ENCODE measurements at regions not wholly inside any gene's neighbourhood (a gene's known extent, or its start where the extent isn't known, plus 50 kb on each side); places are given as distances from the start of the nearest gene placed in this dataset.

GRCh38 chr1:221165839-221166500 lies 286.7 kb downstream of the HLX start:
- POLR2A ChIA-PET: interaction anchor here (1.0 to 2.7 kb wide), 3 partner anchors 9 to 13 kb away, joined by 4 to 10 read pairs (median 5); no protein-coding TSS in a partner anchor
- Histone ChIP-seq H3K36me3 (ENCODE audit: insufficient read depth, low read length) (no peaks in the 10 kb centered on the region), H3K79me2 (ENCODE audit: insufficient read depth, low read depth, low read length) (no peaks in the 10 kb centered on the region), H3K27ac (ENCODE audit: low read depth, low read length, poor library complexity, severe bottlenecking) (no peak overlapping the region), H3K9me2 (ENCODE audit: insufficient read depth, low read length) (no peaks in the 10 kb centered on the region), H3K9me3 (ENCODE audit: low read length) (no peaks in the 10 kb centered on the region), H3K4me2 (ENCODE audit: low read length) (no peak overlapping the region), H3K4me1 (ENCODE audit: insufficient read depth, low read length, poor library complexity, severe bottlenecking) (no peaks in the 10 kb centered on the region), H3K4me3 (ENCODE audit: low read depth, low read length, poor library complexity, severe bottlenecking) (no peak overlapping the region), H4K20me1 (ENCODE audit: insufficient read depth, low read length) (no peaks in the 10 kb centered on the region), H2AFZ (ENCODE audit: low read length) (no peak overlapping the region)
- intact Hi-C loops (cut with micrococcal nuclease; ENCODE audit: unreplicated experiment): no loop called here
- BruUV-seq (replicated peaks): no TSS peak
- TF ChIP-seq CTCF (conservative IDR thresholded peaks at IDR 0.05; ENCODE audit: low read length): no peak
- no peak for TF ChIP-seq EZH2phosphoT487 (IDR thresholded peaks at IDR 0.05; ENCODE audit: borderline replicate concordance, low read depth, low read length)
- no peak for DNase-seq (ENCODE audit: low spot score)
- CTCF ChIA-PET (ENCODE audit: unreplicated experiment): no interaction called here

GRCh38 chr1:221166559-221167318 lies 287.5 kb downstream of the HLX start:
- CTCF ChIA-PET (ENCODE audit: unreplicated experiment): interaction anchor here (2.1 kb wide), 1 partner anchor 12 kb away, joined by 4 read pairs; no protein-coding TSS in a partner anchor
- POLR2A ChIA-PET: interaction anchor here (0.6 to 2.7 kb wide), 4 partner anchors 10 to 410 kb away, joined by 3 to 10 read pairs (median 4); no protein-coding TSS in a partner anchor
- no peak for DNase-seq (ENCODE audit: low spot score)

More at GRCh38 chr1:221166559-221167318, 287.5 kb downstream of the HLX start:
- Histone ChIP-seq H3K36me3 (ENCODE audit: insufficient read depth, low read length) (no peaks in the 10 kb centered on the region), H3K4me1 (ENCODE audit: insufficient read depth, low read length, poor library complexity, severe bottlenecking) (no peaks in the 10 kb centered on the region), H3K9me2 (ENCODE audit: insufficient read depth, low read length) (no peaks in the 10 kb centered on the region), H3K9me3 (ENCODE audit: low read length) (no peaks in the 10 kb centered on the region), H4K20me1 (ENCODE audit: insufficient read depth, low read length) (no peaks in the 10 kb centered on the region), H2AFZ (ENCODE audit: low read length) (no peak overlapping the region), H3K4me2 (ENCODE audit: low read length) (no peak overlapping the region), H3K27ac (ENCODE audit: low read depth, low read length, poor library complexity, severe bottlenecking) (no peak overlapping the region), H3K4me3 (ENCODE audit: low read depth, low read length, poor library complexity, severe bottlenecking) (no peak overlapping the region), H3K79me2 (ENCODE audit: insufficient read depth, low read depth, low read length) (no peaks in the 10 kb centered on the region)
- no TSS peak for BruUV-seq (replicated peaks)
- TF ChIP-seq CTCF (conservative IDR thresholded peaks at IDR 0.05; ENCODE audit: low read length): no peak
- TF ChIP-seq EZH2phosphoT487 (IDR thresholded peaks at IDR 0.05; ENCODE audit: borderline replicate concordance, low read depth, low read length): no peak
- intact Hi-C loops (cut with micrococcal nuclease; ENCODE audit: unreplicated experiment): no loop called here
